ENCODE measurements at regions not wholly inside any gene's neighbourhood (a gene's known extent, or its start where the extent isn't known, plus 50 kb on each side); places are given as distances from the start of the nearest gene placed in this dataset.

GRCh38 chr5:68494771-68495170 is 279.2 kb downstream of the PIK3R1 start:
- TF ChIP-seq CTCF (IDR thresholded peaks at IDR 0.05) (no peak), POLR2A (IDR thresholded peaks at IDR 0.05; ENCODE audit: low read depth) (no peak), POLR2AphosphoS5 (IDR thresholded peaks at IDR 0.05) (no peak), EP300 (IDR thresholded peaks at IDR 0.05) (no peak)
